MM.1S (cell line): ENCODE measurements at regions not wholly inside any gene's neighbourhood (a gene's known extent, or its start where the extent isn't known, plus 50 kb on each side); places are given as distances from the start of the nearest gene placed in this dataset.

Source experiments
- DNase-seq: peaks from one replicate; pipeline ENCODE4 v3.0.0-alpha.2; 2015
- H2AFZ ChIP-seq: fragments of 300-600 bp; sonication (generic); 2 replicates; pipeline ENCODE4 v1.6.0; 2016; ENCODE audit warnings: antibody characterized with exemption, low read length
- H3F3A ChIP-seq: fragments of 300-600 bp; sonication (generic); 2 replicates; pipeline ENCODE4 v1.6.1; 2016; ENCODE audit warnings: mild to moderate bottlenecking, antibody characterized with exemption, low read length, moderate library complexity, mixed read lengths; ENCODE audit not compliant: insufficient read depth
- H3K27ac ChIP-seq: fragments of 300-600 bp; sonication (generic); 2 replicates; pipeline ENCODE4 v1.5.1; 2016; ENCODE audit warnings: mild to moderate bottlenecking, low read length
- H3K27me3 ChIP-seq: fragments of 300-600 bp; sonication (generic); replicated peaks from 2 replicates; pipeline ENCODE4 v1.6.0; 2016; ENCODE audit warnings: low read length; ENCODE audit not compliant: insufficient read depth
- H3K36me3 ChIP-seq: fragments of 300-600 bp; sonication (generic); replicated peaks from 2 replicates; pipeline ENCODE4 v1.6.1; 2016; ENCODE audit warnings: mild to moderate bottlenecking, low read length, mixed read lengths; ENCODE audit not compliant: insufficient read depth
- H3K4me1 ChIP-seq: fragments of 300-600 bp; sonication (generic); 2 replicates; pipeline ENCODE4 v1.6.1; 2016; ENCODE audit warnings: low read length, mixed read lengths
- H3K4me2 ChIP-seq: fragments of 300-600 bp; sonication (generic); 2 replicates; pipeline ENCODE4 v1.6.0; 2016; ENCODE audit warnings: low read depth, low read length
- H3K4me3 ChIP-seq: fragments of 300-600 bp; sonication (generic); 2 replicates; pipeline ENCODE4 v1.5.1; 2016; ENCODE audit warnings: low read length, mixed read lengths
- H3K79me2 ChIP-seq: fragments of 300-600 bp; sonication (generic); 2 replicates; pipeline ENCODE4 v1.6.1; 2016; ENCODE audit warnings: mixed run types, low read length, mixed read lengths
- H3K9ac ChIP-seq: fragments of 300-600 bp; sonication (generic); 2 replicates; pipeline ENCODE4 v1.6.1; 2016; ENCODE audit warnings: low read length, mixed read lengths
- H3K9me2 ChIP-seq: fragments of 300-600 bp; sonication (generic); replicated peaks from 2 replicates; pipeline ENCODE4 v1.6.1; 2016; ENCODE audit warnings: mild to moderate bottlenecking, low read length, mixed read lengths; ENCODE audit not compliant: insufficient read depth
- H3K9me3 ChIP-seq: fragments of 300-600 bp; sonication (generic); replicated peaks from 2 replicates; pipeline ENCODE4 v1.6.1; 2016; ENCODE audit warnings: mild to moderate bottlenecking, low read length, mixed read lengths; ENCODE audit not compliant: insufficient read depth
- H4K20me1 ChIP-seq: fragments of 300-600 bp; sonication (generic); 2 replicates; pipeline ENCODE4 v1.6.1; 2016; ENCODE audit warnings: mild to moderate bottlenecking, low read length, moderate library complexity, mixed read lengths; ENCODE audit not compliant: insufficient read depth
- CTCF ChIP-seq: fragments of 300-600 bp; sonication (generic); IDR thresholded peaks from 2 replicates; pipeline ENCODE4 v1.5.1; 2016; ENCODE audit warnings: antibody characterized with exemption, low read length, mixed read lengths
- EZH2 ChIP-seq: fragments of 300-600 bp; sonication (generic); optimal IDR thresholded peaks from 2 replicates; pipeline ENCODE3; 2017; ENCODE audit warnings: low read depth, mild to moderate bottlenecking, antibody characterized with exemption, low read length, mixed read lengths
- EZH2phosphoT487 ChIP-seq: fragments of 300-600 bp; sonication (generic); IDR thresholded peaks from 2 replicates; pipeline ENCODE4 v1.6.1; 2018; ENCODE audit warnings: antibody characterized with exemption, low read length

GRCh38 chr2:144946263-144946662 is 426.3 kb upstream of the ZEB2 start:
- H3K4me1 ChIP-seq: no peaks in the 10 kb centered on the region
- H3K9me3 ChIP-seq: no peaks in the 10 kb centered on the region
- DNase-seq: no peak
- no peaks in the 10 kb centered on the region for H3F3A ChIP-seq
- no peaks in the 10 kb centered on the region for H3K27me3 ChIP-seq
- H3K4me3 ChIP-seq: no peak overlapping the region
- no peaks in the 10 kb centered on the region for H4K20me1 ChIP-seq
- no peak for TF ChIP-seq EZH2
- no peak for TF ChIP-seq CTCF
- H3K9ac ChIP-seq: no peak overlapping the region
- no peaks in the 10 kb centered on the region for H3K36me3 ChIP-seq
- H3K9me2 ChIP-seq: no peaks in the 10 kb centered on the region
- H3K4me2 ChIP-seq: no peak overlapping the region
- no peak overlapping the region for H3K27ac ChIP-seq
- no peaks in the 10 kb centered on the region for H3K79me2 ChIP-seq
- no peak overlapping the region for H2AFZ ChIP-seq

- Histone ChIP-seq H3K79me2 (no peaks in the 10 kb centered on the region), H2AFZ (no peak overlapping the region), H3K4me2 (no peak overlapping the region), H3K36me3 (no peaks in the 10 kb centered on the region), H3K9me2 (no peaks in the 10 kb centered on the region), H3K27ac (no peak overlapping the region), H3K9me3 (no peaks in the 10 kb centered on the region), H4K20me1 (no peaks in the 10 kb centered on the region), H3F3A (no peaks in the 10 kb centered on the region), H3K9ac (no peak overlapping the region), H3K4me1 (no peaks in the 10 kb centered on the region), H3K27me3 (no peaks in the 10 kb centered on the region), H3K4me3 (no peak overlapping the region)
- TF ChIP-seq CTCF (no peak), EZH2 (no peak), EZH2phosphoT487 (no peak)
- no peak for DNase-seq
Observed at GRCh38 chr2:144944546-144945220, 424.8 kb upstream of the ZEB2 start.

GRCh38 chr2:144943986-144944385 is 424.1 kb upstream of the ZEB2 start:
- no peak overlapping the region for H2AFZ ChIP-seq
- H3K27me3 ChIP-seq: no peaks in the 10 kb centered on the region
- no peak overlapping the region for H3K27ac ChIP-seq
- H3K79me2 ChIP-seq: no peaks in the 10 kb centered on the region
- no peak overlapping the region for H3K9ac ChIP-seq
- no peak overlapping the region for H3K4me2 ChIP-seq
- H3K4me1 ChIP-seq: no peaks in the 10 kb centered on the region
- no peak overlapping the region for H3K4me3 ChIP-seq
- DNase-seq: no peak
- H3K9me3 ChIP-seq: no peaks in the 10 kb centered on the region
- TF ChIP-seq CTCF: no peak
- no peak for TF ChIP-seq EZH2phosphoT487
- TF ChIP-seq EZH2: no peak
- no peaks in the 10 kb centered on the region for H3K36me3 ChIP-seq
- no peaks in the 10 kb centered on the region for H3F3A ChIP-seq
- H4K20me1 ChIP-seq: no peaks in the 10 kb centered on the region
- H3K9me2 ChIP-seq: no peaks in the 10 kb centered on the region
